Mesothelial cell of epicardium (in vitro differentiated cells): ENCODE measurements at regions not wholly inside any gene's neighbourhood (a gene's known extent, or its start where the extent isn't known, plus 50 kb on each side); places are given as distances from the start of the nearest gene placed in this dataset.

Source experiments
- DNase-seq, 2 experiments: peaks; one replicate each; pipeline ENCODE4 v3.0.0; 2021; ENCODE audit warnings: low spot score in 2 of 2; ENCODE audit not compliant: unreplicated experiment in 2 of 2
- H3K27ac Mint-ChIP-seq: 2 replicates; pipeline ENCODE4 v1.8.0; 2021; ENCODE audit warnings: mixed read lengths
- H3K27me3 Mint-ChIP-seq: 2 replicates; pipeline ENCODE4 v1.8.0; 2021; ENCODE audit warnings: low read depth, mixed read lengths
- H3K36me3 Mint-ChIP-seq: 2 replicates; pipeline ENCODE4 v1.8.0; 2021; ENCODE audit warnings: mixed read lengths
- H3K4me1 Mint-ChIP-seq: 2 replicates; pipeline ENCODE4 v1.8.0; 2021; ENCODE audit warnings: mixed read lengths
- H3K4me3 Mint-ChIP-seq: 2 replicates; pipeline ENCODE4 v1.8.0; 2021; ENCODE audit warnings: mild to moderate bottlenecking, moderate library complexity, mixed read lengths
- H3K9me3 Mint-ChIP-seq: 2 replicates; pipeline ENCODE4 v1.8.0; 2021; ENCODE audit warnings: mixed read lengths
- CTCF ChIP-seq: fragments of 200-600 bp; sonication (generic); IDR thresholded peaks from one replicate; pipeline ENCODE4 v1.5.0; 2021; ENCODE audit warnings: antibody characterized with exemption; ENCODE audit not compliant: unreplicated experiment

- H3K4me1 Mint-ChIP-seq: peaks cover 20% of the 10 kb centered on the region
- no peak overlapping the region for H3K4me3 Mint-ChIP-seq
- H3K9me3 Mint-ChIP-seq: no peaks in the 10 kb centered on the region
- no peak for TF ChIP-seq CTCF
- H3K36me3 Mint-ChIP-seq: no peaks in the 10 kb centered on the region
- H3K27ac Mint-ChIP-seq: no peak overlapping the region
- H3K27me3 Mint-ChIP-seq: no peaks in the 10 kb centered on the region
- DNase-seq: no peak
Measured at GRCh38 chr2:215780313-215780712, 233.0 kb downstream of the MREG start.

GRCh38 chr2:215779912-215780311, 233.4 kb downstream of the MREG start:
- no peak overlapping the region for H3K27ac Mint-ChIP-seq
- no peaks in the 10 kb centered on the region for H3K9me3 Mint-ChIP-seq
- TF ChIP-seq CTCF: no peak
- no peak for DNase-seq
- H3K36me3 Mint-ChIP-seq: no peaks in the 10 kb centered on the region
- peaks cover 21% of the 10 kb centered on the region for H3K4me1 Mint-ChIP-seq
- H3K27me3 Mint-ChIP-seq: no peaks in the 10 kb centered on the region
- no peak overlapping the region for H3K4me3 Mint-ChIP-seq

GRCh38 chr2:215777465-215778044, 235.8 kb downstream of the MREG start:
- Mint-ChIP-seq H3K36me3 (no peaks in the 10 kb centered on the region), H3K4me1 (peaks cover 20% of the 10 kb centered on the region), H3K4me3 (no peak overlapping the region), H3K27me3 (no peaks in the 10 kb centered on the region), H3K27ac (no peak overlapping the region), H3K9me3 (no peaks in the 10 kb centered on the region)
- no peak for DNase-seq
- no peak for TF ChIP-seq CTCF

- no peaks in the 10 kb centered on the region for H3K9me3 Mint-ChIP-seq
- no peak overlapping the region for H3K27ac Mint-ChIP-seq
- no peak overlapping the region for H3K4me3 Mint-ChIP-seq
- no peaks in the 10 kb centered on the region for H3K36me3 Mint-ChIP-seq
- TF ChIP-seq CTCF: no peak
- no peaks in the 10 kb centered on the region for H3K27me3 Mint-ChIP-seq
- H3K4me1 Mint-ChIP-seq: peaks cover 31% of the 10 kb centered on the region
- DNase-seq: no peak
Measured at GRCh38 chr2:215775106-215775505, 238.2 kb downstream of the MREG start.

GRCh38 chr2:215773728-215774127, 239.6 kb downstream of the MREG start:
- peaks cover 2% of the 10 kb centered on the region for H3K9me3 Mint-ChIP-seq
- DNase-seq: no peak
- no peak overlapping the region for H3K4me3 Mint-ChIP-seq
- H3K36me3 Mint-ChIP-seq: no peaks in the 10 kb centered on the region
- H3K27ac Mint-ChIP-seq: no peak overlapping the region
- no peaks in the 10 kb centered on the region for H3K27me3 Mint-ChIP-seq
- H3K4me1 Mint-ChIP-seq: peaks cover 31% of the 10 kb centered on the region
- no peak for TF ChIP-seq CTCF
